ENCODE measurements at regions not wholly inside any gene's neighbourhood (a gene's known extent, or its start where the extent isn't known, plus 50 kb on each side); places are given as distances from the start of the nearest gene placed in this dataset.

GRCh38 chr6:163718537-163718936 is 304.0 kb downstream of the QKI start:
- H3K27me3 ChIP-seq (ENCODE audit: low read length) = no peaks in the 10 kb centered on the region
- H3F3A ChIP-seq (ENCODE audit: insufficient read depth) = no peaks in the 10 kb centered on the region
- no peak overlapping the region for H3K27ac ChIP-seq (ENCODE audit: low read depth, low read length)
- no peaks in the 10 kb centered on the region for H3K36me3 ChIP-seq (ENCODE audit: low read length)
- H3K4me3 ChIP-seq (ENCODE audit: insufficient read depth, low read length, poor library complexity, severe bottlenecking) = no peak overlapping the region
- no peak for TF ChIP-seq CTCF (IDR thresholded peaks at IDR 0.05; ENCODE audit: insufficient read depth, low read length, poor library complexity, severe bottlenecking)
- TF ChIP-seq EZH2phosphoT487 (conservative IDR thresholded peaks at IDR 0.05; ENCODE audit: low read length) = no peak
- H4K20me1 ChIP-seq (ENCODE audit: low read depth, low read length) = no peaks in the 10 kb centered on the region
- H2AFZ ChIP-seq (ENCODE audit: low read depth, low read length, severe bottlenecking) = no peak overlapping the region
- H3K4me2 ChIP-seq (ENCODE audit: low read depth, low read length, poor library complexity, severe bottlenecking) = no peak overlapping the region
- H3K9ac ChIP-seq (ENCODE audit: low read length) = no peak overlapping the region
- no peaks in the 10 kb centered on the region for H3K9me2 ChIP-seq (replicated peaks; ENCODE audit: insufficient read depth, low read length)
- no peaks in the 10 kb centered on the region for H3K79me2 ChIP-seq (ENCODE audit: insufficient read depth, low read length)
- H3K9me3 ChIP-seq (ENCODE audit: insufficient read depth, low read length) = no peaks in the 10 kb centered on the region

- Histone ChIP-seq H3K79me2 (ENCODE audit: insufficient read depth, low read length) (no peaks in the 10 kb centered on the region), H3K9ac (ENCODE audit: low read length) (no peak overlapping the region), H3K9me3 (ENCODE audit: insufficient read depth, low read length) (no peaks in the 10 kb centered on the region), H3F3A (ENCODE audit: insufficient read depth) (no peaks in the 10 kb centered on the region), H3K4me3 (ENCODE audit: insufficient read depth, low read length, poor library complexity, severe bottlenecking) (no peak overlapping the region), H3K36me3 (ENCODE audit: low read length) (no peaks in the 10 kb centered on the region), H3K4me2 (ENCODE audit: low read depth, low read length, poor library complexity, severe bottlenecking) (peak overlapping the region; percentile 47), H3K9me2 (replicated peaks; ENCODE audit: insufficient read depth, low read length) (no peaks in the 10 kb centered on the region), H3K27me3 (ENCODE audit: low read length) (no peaks in the 10 kb centered on the region), H4K20me1 (ENCODE audit: low read depth, low read length) (no peaks in the 10 kb centered on the region), H3K27ac (ENCODE audit: low read depth, low read length) (0 out of 2 replicates have a peak overlapping the region, but pooled peaks have one; percentile 12), H2AFZ (ENCODE audit: low read depth, low read length, severe bottlenecking) (no peak overlapping the region)
- TF ChIP-seq EZH2phosphoT487 (conservative IDR thresholded peaks at IDR 0.05; ENCODE audit: low read length) = no peak
- no peak for TF ChIP-seq CTCF (IDR thresholded peaks at IDR 0.05; ENCODE audit: insufficient read depth, low read length, poor library complexity, severe bottlenecking)
Observed at GRCh38 chr6:163717106-163717764, 302.7 kb downstream of the QKI start.

- no peaks in the 10 kb centered on the region for H3K36me3 ChIP-seq (ENCODE audit: low read length)
- H3K9ac ChIP-seq (ENCODE audit: low read length) = peak overlapping the region; percentile 27; the same call in 1 of the 2 replicates
- no peaks in the 10 kb centered on the region for H3K27me3 ChIP-seq (ENCODE audit: low read length)
- peak overlapping the region; percentile 47 for H3K4me2 ChIP-seq (ENCODE audit: low read depth, low read length, poor library complexity, severe bottlenecking)
- H3K27ac ChIP-seq (ENCODE audit: low read depth, low read length) = peak overlapping the region; percentile 42; the same call in 1 of the 2 replicates
- no peaks in the 10 kb centered on the region for H3K9me2 ChIP-seq (replicated peaks; ENCODE audit: insufficient read depth, low read length)
- H2AFZ ChIP-seq (ENCODE audit: low read depth, low read length, severe bottlenecking) = no peak overlapping the region
- H3F3A ChIP-seq (ENCODE audit: insufficient read depth) = no peaks in the 10 kb centered on the region
- H3K79me2 ChIP-seq (ENCODE audit: insufficient read depth, low read length) = no peaks in the 10 kb centered on the region
- no peaks in the 10 kb centered on the region for H3K9me3 ChIP-seq (ENCODE audit: insufficient read depth, low read length)
- TF ChIP-seq EZH2phosphoT487 (conservative IDR thresholded peaks at IDR 0.05; ENCODE audit: low read length) = no peak
- no peak for TF ChIP-seq CTCF (IDR thresholded peaks at IDR 0.05; ENCODE audit: insufficient read depth, low read length, poor library complexity, severe bottlenecking)
- no peak overlapping the region for H3K4me3 ChIP-seq (ENCODE audit: insufficient read depth, low read length, poor library complexity, severe bottlenecking)
- no peaks in the 10 kb centered on the region for H4K20me1 ChIP-seq (ENCODE audit: low read depth, low read length)
Observed at GRCh38 chr6:163716690-163717089, 302.2 kb downstream of the QKI start.
